GM21737 (cell line): ENCODE measurements at regions not wholly inside any gene's neighbourhood (a gene's known extent, or its start where the extent isn't known, plus 50 kb on each side); places are given as distances from the start of the nearest gene placed in this dataset.

Experiments
- ATAC-seq: cut with Tn5 transposase; IDR thresholded peaks from one replicate; pipeline ENCODE4 v1.9.1; 2021; ENCODE audit warnings: mild to moderate bottlenecking, moderate library complexity; ENCODE audit not compliant: unreplicated experiment

DNA sequence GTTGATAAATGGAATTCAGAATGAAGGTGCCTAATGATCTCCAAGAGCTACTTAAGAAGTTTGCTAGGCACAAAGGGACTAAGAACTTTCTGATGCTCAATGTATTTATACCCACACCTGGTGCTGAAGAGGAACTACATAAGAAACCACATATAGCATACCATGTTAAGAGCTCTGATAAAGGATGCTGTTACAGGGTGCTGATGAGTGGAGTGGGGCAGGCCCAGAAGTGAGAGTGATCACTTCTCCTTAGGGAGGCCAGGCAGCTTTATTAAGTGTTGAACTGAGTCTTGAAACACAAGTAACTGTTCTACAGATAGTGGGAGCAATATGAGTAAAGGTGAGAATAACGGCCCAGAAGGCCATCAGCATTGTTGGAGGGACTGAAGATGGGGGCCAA is 68.3 kb upstream of the CHRDL1 start:
- ATAC-seq: no peak

- ATAC-seq: no peak
Observed at GRCh38 chrX:110858565-110858964, 62.9 kb upstream of the CHRDL1 start.

GRCh38 chrX:110853610-110854009 is 58.0 kb upstream of the CHRDL1 start:
- no peak for ATAC-seq

DNA sequence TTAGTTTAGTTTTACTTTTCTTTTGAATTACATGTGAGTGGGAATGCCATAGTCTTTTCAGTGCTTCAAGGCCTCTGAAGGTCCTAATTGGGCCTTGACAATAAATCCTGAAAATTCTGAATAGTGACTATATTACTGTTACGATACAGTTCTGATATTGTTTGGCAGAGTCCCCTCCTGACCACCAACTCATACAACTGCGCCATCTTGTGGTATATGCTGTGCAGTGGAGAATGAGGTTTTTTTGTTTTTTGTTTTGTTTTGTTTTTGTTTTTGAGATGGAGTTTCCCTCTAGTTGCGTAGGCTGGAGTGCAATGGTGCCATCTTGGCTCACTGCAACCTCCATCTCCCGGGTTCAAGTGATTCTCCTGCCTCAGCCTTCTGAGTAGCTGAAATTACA is 56.6 kb upstream of the CHRDL1 start:
- no peak for ATAC-seq

GRCh38 chrX:110851780-110852179 is 56.2 kb upstream of the CHRDL1 start:
- no peak for ATAC-seq

- ATAC-seq: no peak
Observed at GRCh38 chrX:110847334-110847733, 51.7 kb upstream of the CHRDL1 start.

DNA sequence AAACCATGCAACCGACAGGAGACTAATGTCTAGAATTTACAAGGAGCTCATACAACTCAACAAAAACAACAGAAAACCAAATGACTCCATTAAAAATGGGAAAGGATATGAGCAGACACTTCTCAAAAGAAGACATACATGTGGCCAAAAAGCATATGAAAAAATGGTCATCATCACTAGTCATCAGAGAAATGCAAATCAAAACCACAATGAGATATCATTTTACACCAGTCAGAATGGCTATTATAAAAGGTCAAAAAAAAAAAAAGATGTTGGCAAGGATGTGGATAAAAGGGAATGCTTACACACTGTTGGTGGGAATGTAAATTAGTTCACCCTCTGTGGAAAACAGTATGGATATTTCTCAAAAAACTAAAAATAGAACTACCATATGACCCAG is 50.5 kb upstream of the CHRDL1 start:
- ATAC-seq: no peak
